GM23338 (cell line): ENCODE measurements at regions not wholly inside any gene's neighbourhood (a gene's known extent, or its start where the extent isn't known, plus 50 kb on each side); places are given as distances from the start of the nearest gene placed in this dataset.

Experiments
- ATAC-seq: fragments of 200-7000 bp; cut with Tn5 transposase; 3 replicates; pipeline ENCODE4 v1.9.1; 2020
- DNase-seq: peaks from one replicate; pipeline ENCODE4 v3.0.0-alpha.2; 2015; ENCODE audit warnings: low spot score
- H2AFZ ChIP-seq: fragments of 200-600 bp; sonication (generic); 2 replicates; pipeline ENCODE4 v1.8.0; 2016; ENCODE audit warnings: antibody characterized with exemption, mild to moderate bottlenecking, moderate library complexity
- H3F3A ChIP-seq: fragments of 200-600 bp; sonication (generic); replicated peaks from 2 replicates; pipeline ENCODE4 v1.8.0; 2017; ENCODE audit warnings: antibody characterized with exemption, mixed run types, low read depth
- H3K27ac ChIP-seq: fragments of 200-600 bp; sonication (generic); 2 replicates; pipeline ENCODE4 v1.6.1; 2016; ENCODE audit warnings: low read depth
- H3K27me3 ChIP-seq: fragments of 200-600 bp; sonication (generic); 2 replicates; pipeline ENCODE4 v1.8.0; 2016; ENCODE audit warnings: mild to moderate bottlenecking, mixed run types, moderate library complexity; ENCODE audit not compliant: insufficient read depth
- H3K36me3 ChIP-seq: fragments of 200-600 bp; sonication (generic); 2 replicates; pipeline ENCODE4 v1.8.0; 2016; ENCODE audit warnings: mild to moderate bottlenecking; ENCODE audit not compliant: insufficient read depth
- H3K4me1 ChIP-seq: fragments of 200-600 bp; sonication (generic); 2 replicates; pipeline ENCODE4 v1.8.0; 2016; ENCODE audit warnings: mild to moderate bottlenecking, moderate library complexity; ENCODE audit not compliant: insufficient read depth
- H3K4me2 ChIP-seq: fragments of 200-600 bp; sonication (generic); 2 replicates; pipeline ENCODE4 v1.7.1; 2017; ENCODE audit warnings: mixed run types
- H3K4me3 ChIP-seq: fragments of 200-600 bp; sonication (generic); 2 replicates; pipeline ENCODE4 v1.6.1; 2016; ENCODE audit warnings: mixed run types
- H3K79me2 ChIP-seq: fragments of 200-600 bp; sonication (generic); replicated peaks from 2 replicates; pipeline ENCODE4 v1.8.0; 2017; ENCODE audit warnings: mild to moderate bottlenecking; ENCODE audit not compliant: insufficient read depth
- H3K9me2 ChIP-seq: fragments of 200-600 bp; sonication (generic); 2 replicates; pipeline ENCODE4 v1.8.0; 2017; ENCODE audit not compliant: insufficient read depth
- H4K20me1 ChIP-seq: fragments of 200-600 bp; sonication (generic); replicated peaks from 2 replicates; pipeline ENCODE4 v1.8.0; 2017; ENCODE audit warnings: mild to moderate bottlenecking; ENCODE audit not compliant: insufficient read depth
- H3K27ac Mint-ChIP-seq: 2 replicates; pipeline ENCODE4 v1.8.0; 2020; ENCODE audit warnings: inconsistent platforms, mild to moderate bottlenecking, moderate library complexity, mixed read lengths
- H3K27me3 Mint-ChIP-seq: 3 replicates; pipeline ENCODE4 v1.8.0; 2022; ENCODE audit warnings: low read depth, mild to moderate bottlenecking, moderate library complexity, mixed read lengths, inconsistent platforms; ENCODE audit not compliant: insufficient read depth, poor library complexity
- H3K36me3 Mint-ChIP-seq: 3 replicates; pipeline ENCODE4 v1.8.0; 2021; ENCODE audit warnings: low read depth, mild to moderate bottlenecking, inconsistent platforms, moderate library complexity, mixed read lengths
- H3K4me1 Mint-ChIP-seq: 3 replicates; pipeline ENCODE4 v1.8.0; 2020; ENCODE audit warnings: mild to moderate bottlenecking, inconsistent platforms, mixed read lengths
- H3K4me3 Mint-ChIP-seq: 3 replicates; pipeline ENCODE4 v1.8.0; 2021; ENCODE audit warnings: moderate library complexity, mild to moderate bottlenecking, inconsistent platforms, mixed read lengths
- H3K9me3 Mint-ChIP-seq: 3 replicates; pipeline ENCODE4 v1.8.0; 2020; ENCODE audit warnings: moderate library complexity, mild to moderate bottlenecking, inconsistent platforms, mixed read lengths
- CREB1 ChIP-seq: fragments of 250-450 bp; sonication (Bioruptor Pico); IDR thresholded peaks from 2 replicates; pipeline ENCODE4 v1.5.0; 2020; ENCODE audit warnings: low read depth, mild to moderate bottlenecking, moderate library complexity
- EZH2 ChIP-seq: fragments of 200-600 bp; sonication (generic); IDR thresholded peaks from one replicate; pipeline ENCODE4 v1.8.0; 2017; ENCODE audit warnings: antibody characterized with exemption, mild to moderate bottlenecking, low read depth; ENCODE audit not compliant: unreplicated experiment
- EZH2phosphoT487 ChIP-seq: fragments of 200-600 bp; sonication (generic); IDR thresholded peaks from one replicate; pipeline ENCODE4 v1.8.1; 2018; ENCODE audit warnings: antibody characterized with exemption; ENCODE audit not compliant: unreplicated experiment
- JUNB ChIP-seq: IDR thresholded peaks from one replicate; pipeline ENCODE4 v1.6.1; 2016; ENCODE audit warnings: antibody characterized with exemption; ENCODE audit not compliant: unreplicated experiment
- POLR2AphosphoS5 ChIP-seq: IDR thresholded peaks from 2 replicates; pipeline ENCODE4 v1.6.1; 2016; ENCODE audit warnings: antibody characterized with exemption, low read depth
- STAT1 ChIP-seq: IDR thresholded peaks from one replicate; pipeline ENCODE4 v1.6.1; 2016; ENCODE audit warnings: antibody characterized with exemption; ENCODE audit not compliant: unreplicated experiment
- ZNF114 ChIP-seq: fragments of 250-450 bp; sonication (Bioruptor Pico); IDR thresholded peaks from 2 replicates; pipeline ENCODE4 v1.5.0; 2020; ENCODE audit warnings: mild to moderate bottlenecking, moderate library complexity
- ZNF331 ChIP-seq: fragments of 250-450 bp; sonication (Bioruptor Pico); IDR thresholded peaks from 2 replicates; pipeline ENCODE4 v1.5.0; 2020; ENCODE audit warnings: low read depth, mild to moderate bottlenecking, moderate library complexity
- TF ChIP-seq, protein P1 (sequence below): IDR thresholded peaks from 2 replicates; pipeline ENCODE4 v1.6.1; 2016; ENCODE audit warnings: antibody characterized with exemption
- TF ChIP-seq, protein P2 (sequence below), 2 experiments: fragments of 200-600 bp in 1 of 2; sonication (generic) in 1 of 2; conservative IDR thresholded peaks; 2 replicates each; pipeline versions ENCODE4 v1.5.1 to v1.6.1; 2016 to 2017; ENCODE audit warnings: antibody characterized with exemption in 2 of 2, low read depth in 2 of 2, mild to moderate bottlenecking in 2 of 2, moderate library complexity in 1 of 2
- TF ChIP-seq, protein P3 (sequence below): IDR thresholded peaks from one replicate; pipeline ENCODE4 v1.6.1; 2018; ENCODE audit warnings: antibody characterized with exemption; ENCODE audit not compliant: unreplicated experiment

DNA sequence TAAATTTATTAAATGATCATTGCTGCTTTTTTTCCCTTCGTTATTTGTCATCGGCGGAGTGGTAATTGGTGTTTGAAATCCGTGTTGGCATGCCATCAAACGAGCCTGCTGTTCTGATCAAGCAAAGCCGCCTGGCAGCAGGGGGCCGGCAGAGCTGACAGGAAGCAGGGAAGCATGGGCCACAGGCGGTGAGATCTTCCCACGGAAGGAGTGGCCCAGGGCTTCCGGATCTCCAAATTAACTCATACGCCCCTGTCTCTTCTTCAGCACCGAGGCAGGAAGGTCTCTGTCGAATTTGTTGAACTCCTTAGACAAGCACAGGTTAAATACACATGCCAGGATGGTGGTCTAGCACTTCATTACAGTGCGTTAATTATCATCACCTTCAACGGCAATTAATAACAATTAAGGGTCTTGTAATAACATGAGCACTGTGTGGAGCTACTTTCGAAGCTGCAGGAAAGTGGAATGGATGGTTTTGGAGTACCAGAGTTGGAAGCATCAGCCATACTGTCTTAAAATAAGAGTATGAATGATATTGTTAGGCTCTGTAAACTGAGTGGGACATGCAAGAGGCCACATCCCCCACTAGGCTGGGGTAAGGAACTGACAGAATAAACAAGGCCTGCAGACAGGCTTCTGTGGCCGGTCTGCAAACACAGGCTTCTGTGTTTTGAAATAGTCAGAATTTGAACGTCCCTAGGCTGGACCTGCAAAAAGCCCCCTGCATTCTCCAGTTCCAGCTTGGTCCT, 199.4 kb upstream of the DAB1 start:
- DNase-seq (peak; percentile 58), ATAC-seq (peak; percentile 76)
- H3F3A ChIP-seq = no peaks in the 10 kb centered on the region
- 0 out of 2 replicates have a peak overlapping the region, but pooled peaks have one; percentile 2 for H3K4me2 ChIP-seq
- no peaks in the 10 kb centered on the region for H3K9me3 Mint-ChIP-seq
- H3K27ac Mint-ChIP-seq = no peak overlapping the region
- H3K4me1 Mint-ChIP-seq = peaks cover 32% of the 10 kb centered on the region
- H3K27me3 Mint-ChIP-seq = peaks cover 5% of the 10 kb centered on the region
- H3K27me3 ChIP-seq = no peaks in the 10 kb centered on the region
- peaks cover 21% of the 10 kb centered on the region for H3K4me1 ChIP-seq
- H3K36me3 Mint-ChIP-seq = no peaks in the 10 kb centered on the region; the same call in 2 of the 3 replicates
- no peaks in the 10 kb centered on the region for H4K20me1 ChIP-seq
- no peak overlapping the region for H2AFZ ChIP-seq
- no peak overlapping the region for H3K27ac ChIP-seq
- no peak overlapping the region for H3K4me3 Mint-ChIP-seq
- H3K36me3 ChIP-seq = no peaks in the 10 kb centered on the region
- TF ChIP-seq ZNF331 = no peak
- TF ChIP-seq, protein P1, sequence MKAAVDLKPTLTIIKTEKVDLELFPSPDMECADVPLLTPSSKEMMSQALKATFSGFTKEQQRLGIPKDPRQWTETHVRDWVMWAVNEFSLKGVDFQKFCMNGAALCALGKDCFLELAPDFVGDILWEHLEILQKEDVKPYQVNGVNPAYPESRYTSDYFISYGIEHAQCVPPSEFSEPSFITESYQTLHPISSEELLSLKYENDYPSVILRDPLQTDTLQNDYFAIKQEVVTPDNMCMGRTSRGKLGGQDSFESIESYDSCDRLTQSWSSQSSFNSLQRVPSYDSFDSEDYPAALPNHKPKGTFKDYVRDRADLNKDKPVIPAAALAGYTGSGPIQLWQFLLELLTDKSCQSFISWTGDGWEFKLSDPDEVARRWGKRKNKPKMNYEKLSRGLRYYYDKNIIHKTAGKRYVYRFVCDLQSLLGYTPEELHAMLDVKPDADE = no peak
- no peak for TF ChIP-seq EZH2phosphoT487
- no peak for TF ChIP-seq CREB1
- TF ChIP-seq POLR2AphosphoS5 = no peak
- TF ChIP-seq, protein P2, sequence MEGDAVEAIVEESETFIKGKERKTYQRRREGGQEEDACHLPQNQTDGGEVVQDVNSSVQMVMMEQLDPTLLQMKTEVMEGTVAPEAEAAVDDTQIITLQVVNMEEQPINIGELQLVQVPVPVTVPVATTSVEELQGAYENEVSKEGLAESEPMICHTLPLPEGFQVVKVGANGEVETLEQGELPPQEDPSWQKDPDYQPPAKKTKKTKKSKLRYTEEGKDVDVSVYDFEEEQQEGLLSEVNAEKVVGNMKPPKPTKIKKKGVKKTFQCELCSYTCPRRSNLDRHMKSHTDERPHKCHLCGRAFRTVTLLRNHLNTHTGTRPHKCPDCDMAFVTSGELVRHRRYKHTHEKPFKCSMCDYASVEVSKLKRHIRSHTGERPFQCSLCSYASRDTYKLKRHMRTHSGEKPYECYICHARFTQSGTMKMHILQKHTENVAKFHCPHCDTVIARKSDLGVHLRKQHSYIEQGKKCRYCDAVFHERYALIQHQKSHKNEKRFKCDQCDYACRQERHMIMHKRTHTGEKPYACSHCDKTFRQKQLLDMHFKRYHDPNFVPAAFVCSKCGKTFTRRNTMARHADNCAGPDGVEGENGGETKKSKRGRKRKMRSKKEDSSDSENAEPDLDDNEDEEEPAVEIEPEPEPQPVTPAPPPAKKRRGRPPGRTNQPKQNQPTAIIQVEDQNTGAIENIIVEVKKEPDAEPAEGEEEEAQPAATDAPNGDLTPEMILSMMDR (conservative IDR thresholded peaks at IDR 0.05; ENCODE audit: low read depth in 2 of 2) = no peak
- H3K9me2 ChIP-seq = no peaks in the 10 kb centered on the region; the same call in 1 of the 2 replicates
- no peak overlapping the region for H3K4me3 ChIP-seq
- no peaks in the 10 kb centered on the region for H3K79me2 ChIP-seq

DNA sequence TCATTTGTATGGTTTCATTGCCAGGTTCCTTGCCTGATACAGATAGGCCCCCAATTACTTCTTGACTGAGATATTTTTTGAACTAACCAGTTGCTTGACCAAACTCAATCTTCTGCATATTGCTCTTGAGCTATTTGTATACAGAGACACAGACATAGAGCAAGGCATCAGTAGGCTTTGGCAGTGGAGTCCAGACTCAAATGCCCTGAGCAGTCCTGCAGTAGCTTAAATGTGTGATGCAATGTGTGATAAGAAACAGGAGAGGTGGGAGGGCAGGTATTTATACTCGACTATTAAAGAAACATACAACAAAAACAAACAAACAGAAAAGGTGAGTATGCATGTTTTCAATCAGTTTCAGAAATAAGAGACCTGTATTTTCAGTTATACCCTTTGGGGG, 197.9 kb upstream of the DAB1 start:
- no peaks in the 10 kb centered on the region for H3K9me3 Mint-ChIP-seq
- H3K36me3 Mint-ChIP-seq = no peaks in the 10 kb centered on the region
- Histone ChIP-seq H4K20me1 (no peaks in the 10 kb centered on the region), H3F3A (no peaks in the 10 kb centered on the region), H2AFZ (no peak overlapping the region), H3K27me3 (no peaks in the 10 kb centered on the region), H3K9me2 (no peaks in the 10 kb centered on the region; the same call in 1 of the 2 replicates), H3K4me2 (no peak overlapping the region), H3K79me2 (no peaks in the 10 kb centered on the region), H3K4me3 (no peak overlapping the region), H3K4me1 (peaks cover 21% of the 10 kb centered on the region), H3K27ac (no peak overlapping the region), H3K36me3 (no peaks in the 10 kb centered on the region)
- peaks cover 30% of the 10 kb centered on the region for H3K4me1 Mint-ChIP-seq
- DNase-seq = no peak
- ATAC-seq = no peak
- H3K4me3 Mint-ChIP-seq = no peak overlapping the region
- H3K27me3 Mint-ChIP-seq = peaks cover 5% of the 10 kb centered on the region
- no peak overlapping the region for H3K27ac Mint-ChIP-seq
- TF ChIP-seq ZNF331 (no peak), EZH2phosphoT487 (no peak), ZNF114 (CRISPR knock-in tag) (no peak), POLR2AphosphoS5 (no peak), JUNB (no peak), STAT1 (no peak), EZH2 (no peak), CREB1 (no peak)
- TF ChIP-seq, protein P3, sequence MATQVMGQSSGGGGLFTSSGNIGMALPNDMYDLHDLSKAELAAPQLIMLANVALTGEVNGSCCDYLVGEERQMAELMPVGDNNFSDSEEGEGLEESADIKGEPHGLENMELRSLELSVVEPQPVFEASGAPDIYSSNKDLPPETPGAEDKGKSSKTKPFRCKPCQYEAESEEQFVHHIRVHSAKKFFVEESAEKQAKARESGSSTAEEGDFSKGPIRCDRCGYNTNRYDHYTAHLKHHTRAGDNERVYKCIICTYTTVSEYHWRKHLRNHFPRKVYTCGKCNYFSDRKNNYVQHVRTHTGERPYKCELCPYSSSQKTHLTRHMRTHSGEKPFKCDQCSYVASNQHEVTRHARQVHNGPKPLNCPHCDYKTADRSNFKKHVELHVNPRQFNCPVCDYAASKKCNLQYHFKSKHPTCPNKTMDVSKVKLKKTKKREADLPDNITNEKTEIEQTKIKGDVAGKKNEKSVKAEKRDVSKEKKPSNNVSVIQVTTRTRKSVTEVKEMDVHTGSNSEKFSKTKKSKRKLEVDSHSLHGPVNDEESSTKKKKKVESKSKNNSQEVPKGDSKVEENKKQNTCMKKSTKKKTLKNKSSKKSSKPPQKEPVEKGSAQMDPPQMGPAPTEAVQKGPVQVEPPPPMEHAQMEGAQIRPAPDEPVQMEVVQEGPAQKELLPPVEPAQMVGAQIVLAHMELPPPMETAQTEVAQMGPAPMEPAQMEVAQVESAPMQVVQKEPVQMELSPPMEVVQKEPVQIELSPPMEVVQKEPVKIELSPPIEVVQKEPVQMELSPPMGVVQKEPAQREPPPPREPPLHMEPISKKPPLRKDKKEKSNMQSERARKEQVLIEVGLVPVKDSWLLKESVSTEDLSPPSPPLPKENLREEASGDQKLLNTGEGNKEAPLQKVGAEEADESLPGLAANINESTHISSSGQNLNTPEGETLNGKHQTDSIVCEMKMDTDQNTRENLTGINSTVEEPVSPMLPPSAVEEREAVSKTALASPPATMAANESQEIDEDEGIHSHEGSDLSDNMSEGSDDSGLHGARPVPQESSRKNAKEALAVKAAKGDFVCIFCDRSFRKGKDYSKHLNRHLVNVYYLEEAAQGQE = no peak
- TF ChIP-seq, protein P1 = no peak
- TF ChIP-seq, protein P2 (conservative IDR thresholded peaks at IDR 0.05; ENCODE audit: low read depth in 2 of 2) = no peak
